Dedifferentiated amniotic fluid mesenchymal stem cell (primary cell): ENCODE measurements at regions not wholly inside any gene's neighbourhood (a gene's known extent, or its start where the extent isn't known, plus 50 kb on each side); places are given as distances from the start of the nearest gene placed in this dataset.

Experiments used
- DNase-seq: peaks from one replicate; pipeline ENCODE4 v3.0.0-alpha.2; 2016; ENCODE audit errors: extremely low spot score

GRCh38 chr5:33370466-33370859 lies 70.3 kb upstream of the TARS1 start:
- no peak for DNase-seq

GRCh38 chr5:33371660-33372059 lies 69.1 kb upstream of the TARS1 start:
- DNase-seq = peak; percentile 35

GRCh38 chr5:33372721-33373472 lies 67.9 kb upstream of the TARS1 start:
- DNase-seq = no peak

- DNase-seq = no peak
Measured at GRCh38 chr5:33375900-33376299, 64.9 kb upstream of the TARS1 start.

GRCh38 chr5:33379757-33380156 lies 61.0 kb upstream of the TARS1 start:
- no peak for DNase-seq

GRCh38 chr5:33381243-33381642 lies 59.5 kb upstream of the TARS1 start:
- DNase-seq = no peak
